ENCODE measurements at regions not wholly inside any gene's neighbourhood (a gene's known extent, or its start where the extent isn't known, plus 50 kb on each side); places are given as distances from the start of the nearest gene placed in this dataset.
"Not testable (repeated sequence)": the region's sequence is repeated elsewhere in the genome, so short reads cannot be mapped to it uniquely, and the experiment has no call there.

DNA sequence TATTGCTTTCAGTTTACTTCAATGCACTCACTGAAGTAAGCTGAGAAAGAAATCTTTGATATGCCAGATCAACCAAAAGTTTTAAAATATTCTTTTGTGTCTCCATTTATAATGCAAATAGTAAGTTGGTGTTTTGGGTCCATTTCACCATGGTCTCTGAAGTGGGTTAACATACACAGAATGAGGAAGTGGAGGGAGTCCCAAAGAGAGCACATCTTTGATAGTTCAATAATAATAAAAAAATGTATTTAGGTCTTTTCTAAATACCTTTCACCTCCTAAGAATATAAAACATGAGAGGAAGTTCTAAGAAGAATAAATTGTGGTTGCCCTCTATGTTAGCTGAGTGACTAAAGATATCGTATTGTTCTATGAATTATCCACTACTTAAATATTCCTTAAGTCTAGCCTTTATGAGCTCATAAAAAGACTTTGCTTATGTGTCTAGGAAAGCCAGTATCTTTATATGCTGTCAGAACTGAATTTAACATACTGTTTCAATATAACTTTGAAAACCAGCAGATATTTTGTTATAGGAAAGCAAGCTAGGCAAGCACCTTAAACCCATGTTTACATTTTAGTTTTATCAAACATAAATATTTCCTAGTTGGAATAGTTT, 148.7 kb upstream of the ZEB2 start:
- DNase-seq (ENCODE audit: low spot score): no peak

DNA sequence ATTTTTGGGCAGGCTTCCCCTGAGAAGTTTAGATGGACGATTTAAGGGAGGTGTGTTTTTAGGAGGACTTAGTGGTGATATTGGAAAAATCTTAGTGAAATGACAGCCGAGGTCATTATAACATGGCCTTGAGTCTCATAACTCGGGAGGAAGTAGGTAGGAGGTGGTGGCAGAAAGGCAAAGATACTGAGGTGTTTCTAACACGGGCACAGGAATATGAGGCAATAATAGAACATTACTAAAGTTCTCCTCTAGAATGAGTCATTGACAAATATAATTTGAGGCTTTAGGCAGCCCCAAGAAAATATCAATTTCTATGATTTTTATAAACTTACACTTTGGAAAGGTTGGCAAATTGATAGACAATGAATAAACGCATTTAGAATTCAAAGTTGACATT, 146.1 kb upstream of the ZEB2 start:
- DNase-seq (ENCODE audit: low spot score): no peak

DNA sequence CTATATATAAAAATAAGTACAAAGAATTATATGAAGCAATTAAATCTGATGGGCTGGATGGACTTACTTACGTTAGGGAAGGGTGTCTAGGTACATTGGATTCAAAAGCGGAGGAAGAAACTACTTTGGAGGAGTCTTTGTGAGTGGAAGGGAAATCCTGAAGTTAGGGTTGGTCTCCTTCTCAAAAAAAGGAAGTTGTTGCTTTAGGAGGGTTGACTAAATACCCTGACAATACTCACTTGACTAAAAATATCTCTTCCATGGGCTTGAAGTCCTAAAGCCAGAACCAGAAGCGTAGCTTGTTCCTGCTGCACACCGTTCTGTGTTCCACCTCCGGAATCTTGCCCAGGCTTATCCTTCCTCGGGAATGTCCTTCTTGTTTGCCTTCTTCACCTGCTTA, 143.3 kb upstream of the ZEB2 start:
- DNase-seq (ENCODE audit: low spot score): no peak

DNA sequence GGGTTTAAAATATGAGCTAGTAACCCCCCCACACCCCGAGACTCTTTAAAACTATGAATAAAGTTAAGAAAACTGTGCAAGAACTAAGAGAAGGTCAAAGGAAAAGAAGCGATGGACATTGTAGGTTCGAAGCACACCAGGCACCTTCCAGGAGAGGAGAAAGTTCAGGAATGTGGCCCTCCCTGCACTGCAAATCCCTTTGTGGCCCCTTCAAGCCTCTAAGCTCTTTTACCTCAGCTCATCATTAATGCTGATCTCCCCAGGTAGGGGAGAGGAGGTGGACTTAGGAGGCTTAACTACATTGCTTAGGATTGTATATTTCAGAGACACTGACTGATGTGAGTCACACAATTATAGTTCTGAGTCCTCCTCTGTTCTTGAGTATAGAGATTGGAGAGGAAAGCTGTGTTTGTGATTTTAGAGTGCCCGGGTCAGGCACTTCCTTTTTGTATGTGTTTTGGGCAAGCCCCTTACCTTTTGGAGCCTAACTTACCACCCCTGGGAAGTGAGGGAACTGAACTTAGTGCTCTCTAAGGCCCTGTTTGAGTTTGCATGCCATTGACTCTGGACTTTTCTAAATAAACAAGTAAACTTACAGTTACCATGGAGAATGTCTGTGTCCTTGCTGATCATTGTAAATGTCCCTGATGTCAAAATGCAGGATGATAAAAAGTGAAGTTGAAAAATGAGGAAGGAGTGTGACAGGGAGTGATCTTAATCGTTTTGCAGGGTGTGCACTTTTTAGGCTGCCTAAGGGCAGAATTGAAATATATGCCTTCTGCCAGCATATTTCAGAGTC, 140.8 kb upstream of the ZEB2 start:
- no peak for DNase-seq (ENCODE audit: low spot score)

DNA sequence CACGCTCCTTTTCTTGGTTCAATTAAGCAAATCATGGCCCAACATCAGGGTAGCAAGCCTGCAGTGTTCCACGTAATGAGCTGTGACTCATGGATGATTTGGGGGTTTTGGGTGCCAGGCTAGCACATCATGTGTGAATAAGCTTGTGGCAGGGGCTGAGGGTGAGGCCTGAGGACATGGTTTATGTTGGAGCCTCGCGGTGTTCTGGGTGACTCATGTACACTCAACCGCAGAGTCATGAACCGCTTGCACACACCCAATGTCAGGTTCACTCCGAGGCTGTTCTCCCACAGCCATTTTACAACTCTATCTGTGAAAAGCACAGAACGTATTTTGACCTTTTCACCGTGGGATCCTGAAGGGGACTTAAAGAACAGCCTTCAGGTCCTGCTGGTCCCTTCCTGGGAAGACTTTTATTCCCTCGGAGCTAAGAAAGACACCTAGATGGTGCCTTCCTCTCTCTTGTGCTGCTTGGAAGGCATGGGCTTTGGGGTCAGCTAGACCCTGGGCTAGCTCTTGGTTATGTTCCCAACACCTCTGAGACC, 139.9 kb upstream of the ZEB2 start:
- DNase-seq (ENCODE audit: low spot score): peak; percentile 57

DNA sequence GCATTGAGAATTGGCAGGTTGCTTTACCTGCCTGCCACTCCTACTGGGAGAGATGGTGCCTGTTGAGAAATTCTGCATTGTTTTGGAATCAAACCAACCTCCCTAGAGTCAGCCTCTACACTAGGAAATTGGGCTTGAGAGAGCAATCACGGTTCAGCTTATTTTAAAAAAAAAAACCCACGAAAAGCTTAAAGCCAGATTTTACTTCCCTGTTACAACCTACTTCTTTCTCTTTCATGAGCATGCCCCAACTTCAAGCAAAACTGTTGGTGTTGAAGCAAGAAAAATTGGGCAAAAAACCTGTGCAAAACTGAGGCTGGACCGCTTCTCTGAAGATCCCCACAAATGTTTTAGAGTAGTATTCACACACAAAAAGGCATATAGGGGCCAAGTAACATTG, 134.6 kb upstream of the ZEB2 start:
- no peak for DNase-seq (ENCODE audit: low spot score)

DNA sequence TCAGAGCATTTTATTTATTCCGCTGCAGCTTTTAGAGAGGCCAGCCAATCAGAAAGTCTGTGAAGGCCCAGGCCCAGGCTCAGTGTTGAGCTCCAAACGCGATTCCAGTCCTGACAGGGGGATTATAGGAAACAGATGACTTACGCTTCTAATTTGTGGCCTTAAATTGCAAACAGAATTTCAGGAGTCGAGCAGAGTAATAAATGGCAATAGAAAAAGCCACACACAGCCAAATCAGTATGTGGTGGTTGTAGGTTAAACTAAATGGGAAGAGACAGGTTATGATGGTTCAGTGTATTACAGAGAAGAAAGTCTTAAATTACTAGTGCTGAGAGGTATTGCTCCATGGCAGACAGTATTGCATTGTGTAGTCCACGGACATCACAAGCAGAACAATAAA, 131.0 kb upstream of the ZEB2 start:
- DNase-seq (ENCODE audit: low spot score): peak; percentile 36

DNA sequence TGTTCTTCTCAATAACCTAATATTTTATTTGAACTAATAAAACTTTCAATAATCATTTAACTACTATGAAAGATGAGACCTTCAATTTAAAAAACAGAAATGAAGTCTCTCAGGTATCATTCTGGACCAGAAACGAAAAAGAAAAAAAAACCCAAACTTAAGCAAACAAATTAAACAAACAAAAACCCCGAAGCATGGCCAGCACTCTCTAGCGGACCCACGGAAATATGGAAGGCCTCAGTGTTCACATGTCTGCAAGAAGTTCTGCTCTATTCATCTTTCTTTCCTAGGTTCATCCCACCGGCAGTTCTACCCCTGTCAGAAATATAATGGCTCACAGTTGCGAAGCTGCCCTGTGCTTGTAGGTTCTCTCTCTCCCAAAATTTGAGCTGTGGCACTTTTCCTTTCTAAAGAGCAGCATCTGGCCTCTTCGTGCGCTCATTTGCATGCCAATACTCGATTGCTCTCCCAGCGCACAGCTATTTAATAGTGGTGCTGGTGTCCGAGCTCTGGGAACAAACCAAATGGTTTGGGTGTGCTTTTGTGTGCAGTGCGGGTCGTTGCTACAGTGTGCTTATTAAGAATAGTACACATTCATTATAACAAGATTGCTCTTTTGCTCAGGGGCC, 129.0 kb upstream of the ZEB2 start:
- DNase-seq (ENCODE audit: low spot score): no peak

DNA sequence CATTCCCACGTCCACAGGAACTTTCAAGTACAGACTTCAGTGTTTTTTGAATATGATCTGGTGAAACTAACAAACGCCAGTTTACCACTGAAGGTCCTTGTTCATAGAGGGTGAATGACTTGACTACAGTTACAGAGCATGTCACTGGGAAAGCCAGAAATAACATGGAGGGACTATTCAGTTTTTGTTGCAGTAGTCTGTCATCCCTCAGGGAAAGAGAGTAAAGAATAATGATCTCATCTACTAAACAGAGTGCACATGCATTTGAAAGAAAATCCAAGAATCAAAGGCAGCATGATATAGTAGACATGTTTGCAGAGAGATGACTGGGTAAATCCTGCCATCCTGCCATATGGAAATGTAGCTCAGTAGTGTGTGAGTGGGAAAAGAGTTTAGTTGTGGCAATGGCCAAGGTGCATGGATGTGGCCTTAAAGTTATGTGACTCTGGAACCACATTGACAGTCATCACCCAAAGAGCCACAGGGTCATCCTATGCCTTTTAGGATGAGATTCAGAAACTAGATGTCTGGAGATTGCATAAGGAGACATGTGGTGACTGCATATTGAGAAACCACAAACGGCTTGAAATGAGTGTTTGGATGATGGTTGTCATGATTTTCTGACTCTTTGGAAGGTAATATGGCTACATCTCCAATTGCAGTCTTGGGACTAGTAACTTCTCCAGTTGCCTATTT, 125.3 kb upstream of the ZEB2 start:
- DNase-seq (ENCODE audit: low spot score): peak; percentile 27

DNA sequence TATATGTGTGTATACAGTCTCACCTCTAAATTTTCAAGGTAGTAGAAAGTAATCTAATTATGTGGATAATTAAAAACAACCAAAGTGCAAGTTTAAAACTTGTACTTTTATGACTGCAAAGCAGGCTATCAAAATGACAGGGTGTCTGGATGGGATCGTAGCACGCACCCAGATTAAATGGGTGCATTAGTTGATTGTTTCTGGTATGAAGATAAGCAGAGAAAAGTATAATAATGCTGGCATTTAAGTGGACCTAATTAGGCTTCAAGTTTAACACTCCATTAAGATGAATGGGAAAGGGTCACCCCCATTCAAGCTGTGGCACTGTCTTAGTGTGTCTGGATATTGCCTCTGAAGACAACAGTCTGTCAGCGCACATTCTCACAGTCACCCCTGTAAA, 124.6 kb upstream of the ZEB2 start:
- DNase-seq (ENCODE audit: low spot score): no peak

DNA sequence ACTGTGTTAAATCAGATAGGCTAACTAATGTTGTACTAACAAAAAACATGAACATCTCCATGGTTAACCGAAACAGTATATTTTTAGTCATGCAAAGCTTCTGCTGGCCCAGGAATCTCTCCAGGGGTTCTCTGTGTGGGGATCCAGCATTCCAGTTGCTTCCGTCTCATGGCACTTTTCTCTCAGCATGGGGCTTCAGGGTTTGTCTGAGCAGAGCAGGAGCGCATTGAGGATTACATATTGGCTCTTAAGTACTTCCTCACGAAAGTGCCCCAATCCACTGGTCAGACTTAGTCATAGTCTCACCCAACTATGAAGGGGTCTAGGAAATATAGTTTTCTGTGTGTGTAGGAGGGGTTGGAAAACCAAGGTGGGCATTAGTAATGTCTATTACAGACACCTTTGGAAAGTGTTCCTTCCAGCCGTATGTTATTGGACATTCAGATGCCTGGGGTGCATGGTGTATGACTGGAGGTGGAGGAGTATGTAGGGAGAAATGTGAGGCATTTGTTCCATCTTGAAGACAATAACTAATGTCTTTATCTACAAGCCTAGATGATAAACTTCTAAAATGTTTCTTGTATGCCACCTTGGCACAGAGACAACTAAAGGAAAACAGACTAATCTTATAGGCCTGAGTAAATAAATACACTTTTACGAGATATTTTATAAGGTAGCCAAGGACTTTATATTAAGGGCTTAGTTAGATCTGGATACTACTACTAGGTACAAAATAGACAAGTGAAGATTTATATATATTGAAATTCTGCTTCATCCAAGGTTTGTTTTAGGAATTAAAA, 123.8 kb upstream of the ZEB2 start:
- DNase-seq (ENCODE audit: low spot score): no peak

DNA sequence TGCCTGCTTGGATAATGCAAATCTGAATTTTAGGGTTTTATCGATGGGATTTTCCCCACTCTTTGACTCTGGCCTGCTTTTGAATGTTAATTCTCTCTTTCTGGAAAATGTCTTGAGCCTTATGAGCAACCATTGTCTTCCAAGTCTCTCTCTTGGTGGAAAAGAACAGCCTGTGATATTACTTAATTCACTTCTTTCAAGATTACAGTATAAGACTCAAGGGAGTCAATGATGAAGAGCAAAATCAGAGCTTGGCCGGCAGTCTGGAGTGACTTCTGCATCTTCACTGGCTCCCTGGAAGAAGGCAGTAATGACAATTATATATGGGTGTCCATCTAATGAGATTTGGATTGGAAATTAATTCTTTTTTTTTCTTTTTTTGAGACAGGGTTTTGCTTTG, 122.9 kb upstream of the ZEB2 start:
- no peak for DNase-seq (ENCODE audit: low spot score)

DNA sequence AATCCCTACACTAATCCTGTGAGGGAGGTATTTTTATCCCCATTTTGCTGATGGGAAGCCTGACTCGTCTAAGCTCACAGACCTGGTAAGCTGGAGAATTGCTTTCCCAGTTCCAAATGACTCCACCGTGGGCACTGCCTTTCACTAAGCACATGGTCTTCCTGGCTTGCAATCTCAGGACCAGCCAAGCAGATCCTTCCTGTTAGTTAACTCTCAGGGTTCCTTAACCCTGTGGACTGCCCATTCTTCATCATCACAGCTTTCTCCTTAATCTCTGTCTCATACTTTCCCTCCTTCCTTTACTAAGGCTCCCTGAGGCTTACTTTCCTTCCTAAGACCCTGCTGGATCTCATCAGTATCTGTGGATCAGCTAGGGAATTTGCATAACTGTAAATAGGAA, 122.2 kb upstream of the ZEB2 start:
- no peak for DNase-seq (ENCODE audit: low spot score)

DNA sequence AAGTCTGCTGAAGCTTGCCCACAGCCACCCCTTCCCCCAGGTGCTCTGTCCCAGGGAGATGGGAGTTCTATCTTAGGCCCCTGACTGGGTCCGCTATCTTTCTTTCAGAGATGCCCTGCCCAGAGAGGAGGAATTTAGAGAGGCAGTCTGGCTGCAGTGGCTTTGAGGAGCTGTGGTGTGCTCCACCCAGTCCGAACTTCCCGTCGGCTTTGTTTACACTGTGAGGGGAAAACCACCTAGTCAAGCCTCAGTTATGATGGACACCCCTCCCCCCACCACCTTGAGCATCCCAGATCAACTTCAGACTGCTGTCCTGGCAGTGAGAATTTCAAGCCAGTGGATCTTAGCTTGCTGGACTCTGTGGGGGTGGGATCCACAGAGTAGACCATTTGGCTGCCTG, 118.3 kb upstream of the ZEB2 start:
- DNase-seq (ENCODE audit: low spot score): not testable (repeated sequence)

DNA sequence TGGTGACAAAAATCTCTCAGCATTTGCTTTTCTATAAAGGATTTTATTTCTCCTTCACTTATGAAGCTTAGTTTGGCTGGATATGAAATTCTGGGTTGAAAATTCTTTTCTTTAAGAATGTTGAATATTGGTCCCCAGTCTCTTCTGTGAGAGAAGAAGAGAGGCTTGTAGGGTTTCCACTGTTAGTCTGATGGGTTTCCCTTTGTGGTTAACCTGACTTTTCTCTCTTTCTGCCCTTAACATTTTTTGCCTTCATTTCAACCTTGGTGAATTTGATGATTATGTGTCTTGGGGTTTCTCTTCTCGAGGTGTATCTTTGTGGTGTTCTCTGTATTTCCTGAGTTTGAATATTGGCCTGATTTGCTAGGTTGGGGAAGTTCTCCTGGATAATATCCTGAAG, 116.9 kb upstream of the ZEB2 start:
- DNase-seq (ENCODE audit: low spot score): not testable (repeated sequence)

DNA sequence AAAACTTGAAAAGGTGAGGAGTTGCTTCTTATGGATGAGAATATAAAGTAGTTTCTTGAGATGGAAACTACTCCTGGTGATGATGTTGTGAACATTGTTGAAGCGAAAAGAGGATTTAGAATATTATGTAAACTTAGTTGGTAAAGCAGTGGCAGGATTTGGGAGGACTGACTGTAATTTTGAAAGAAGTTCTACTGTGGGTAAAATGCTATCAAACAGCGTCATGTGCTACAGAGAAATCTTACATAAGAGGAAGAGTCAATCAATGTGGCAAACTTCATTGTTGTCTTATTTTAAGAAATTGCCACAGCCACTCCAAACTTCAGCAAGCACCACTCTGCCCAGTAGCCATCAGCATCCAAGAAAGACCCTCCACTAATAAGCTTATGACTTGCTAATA, 112.9 kb upstream of the ZEB2 start:
- DNase-seq (ENCODE audit: low spot score): no peak

DNA sequence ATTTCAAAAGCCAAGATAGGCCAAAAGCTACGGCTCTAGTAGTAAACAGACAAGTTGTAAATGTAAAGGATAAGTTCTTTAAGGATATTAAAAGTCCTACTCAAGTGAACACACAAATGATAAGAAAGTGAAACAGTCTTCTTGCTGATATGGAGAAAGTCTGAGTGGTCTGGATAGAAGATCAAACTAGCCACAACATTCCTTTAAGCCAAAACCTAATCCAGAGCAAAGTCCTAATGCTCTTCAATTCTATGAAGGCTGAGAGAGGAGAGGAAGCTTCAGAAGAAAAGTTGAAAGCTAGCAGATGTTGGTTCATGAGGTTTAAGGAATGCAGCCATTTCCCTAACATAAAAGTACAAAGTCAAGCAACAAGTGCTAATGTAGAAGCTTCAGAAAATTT, 111.7 kb upstream of the ZEB2 start:
- DNase-seq (ENCODE audit: low spot score): no peak

DNA sequence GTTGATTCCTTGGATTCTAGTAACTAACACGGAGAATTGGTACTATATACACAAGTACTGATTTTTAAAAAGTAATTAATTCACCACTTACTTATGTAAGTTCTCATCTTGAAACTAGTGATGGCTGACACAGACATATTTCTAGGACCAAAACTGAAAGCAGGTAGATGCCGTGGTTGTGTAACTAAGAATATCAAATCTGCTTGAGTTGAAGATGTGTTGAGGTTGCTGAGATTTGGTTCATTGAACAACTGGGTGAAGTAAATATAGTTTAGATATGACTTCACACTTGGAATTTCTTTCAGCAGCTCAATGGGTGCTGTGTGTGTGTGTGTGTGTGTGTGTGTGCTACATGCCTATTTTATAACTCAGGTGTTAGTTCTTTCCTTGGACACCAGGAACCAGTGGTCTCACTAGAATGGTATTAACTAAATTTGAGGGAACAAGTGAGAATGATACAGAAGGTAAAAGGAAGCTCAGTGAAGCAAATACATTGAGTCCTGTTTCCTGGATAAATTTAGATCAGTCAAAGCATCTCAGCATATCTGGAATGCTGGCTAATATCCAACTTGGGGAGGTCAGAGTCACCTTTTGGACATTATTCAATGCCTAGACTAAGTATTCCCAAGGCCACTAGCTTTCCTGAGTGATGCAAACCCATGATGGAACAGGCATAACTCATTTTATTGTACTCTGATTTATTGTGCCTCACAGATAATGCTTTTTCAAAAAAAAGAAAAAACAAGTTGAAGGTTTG, 110.7 kb upstream of the ZEB2 start:
- DNase-seq (ENCODE audit: low spot score): no peak

DNA sequence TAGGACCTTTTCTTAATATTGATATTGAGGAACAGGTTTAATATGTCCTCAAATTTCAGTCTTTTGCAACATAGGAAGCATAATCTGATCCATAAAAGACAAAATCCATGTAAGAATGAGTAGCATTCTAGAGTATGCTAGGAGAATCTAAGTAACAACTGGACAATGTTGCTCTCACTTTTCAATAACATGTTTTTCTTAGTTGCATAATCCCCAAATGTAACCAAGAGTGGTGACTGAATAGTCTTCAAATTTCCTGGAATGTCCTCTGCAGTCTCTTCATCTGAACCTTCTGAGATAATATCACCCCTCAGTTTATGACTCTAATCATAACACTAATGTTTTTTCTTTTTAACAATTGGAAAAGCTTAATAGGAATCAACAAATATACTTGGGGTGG, 110.0 kb upstream of the ZEB2 start:
- no peak for DNase-seq (ENCODE audit: low spot score)

DNA sequence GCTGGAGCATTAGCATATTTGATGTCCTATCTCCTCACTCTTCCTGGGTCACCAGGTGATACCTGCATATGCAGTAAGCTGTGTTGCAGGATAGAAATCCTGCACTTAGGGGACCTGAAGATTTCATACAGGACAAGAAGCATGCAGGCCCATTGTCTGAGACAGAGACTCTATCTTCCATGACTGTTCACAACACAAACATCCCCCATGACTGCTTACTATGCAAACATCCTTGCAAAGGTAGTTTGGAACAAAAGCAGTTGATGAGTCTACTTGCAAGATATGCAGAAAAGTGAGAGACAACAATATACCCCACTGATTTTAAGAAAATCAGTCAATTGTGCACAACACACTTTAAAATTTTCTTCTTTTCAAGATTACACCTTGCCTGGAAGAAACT, 108.6 kb upstream of the ZEB2 start:
- no peak for DNase-seq (ENCODE audit: low spot score)

DNA sequence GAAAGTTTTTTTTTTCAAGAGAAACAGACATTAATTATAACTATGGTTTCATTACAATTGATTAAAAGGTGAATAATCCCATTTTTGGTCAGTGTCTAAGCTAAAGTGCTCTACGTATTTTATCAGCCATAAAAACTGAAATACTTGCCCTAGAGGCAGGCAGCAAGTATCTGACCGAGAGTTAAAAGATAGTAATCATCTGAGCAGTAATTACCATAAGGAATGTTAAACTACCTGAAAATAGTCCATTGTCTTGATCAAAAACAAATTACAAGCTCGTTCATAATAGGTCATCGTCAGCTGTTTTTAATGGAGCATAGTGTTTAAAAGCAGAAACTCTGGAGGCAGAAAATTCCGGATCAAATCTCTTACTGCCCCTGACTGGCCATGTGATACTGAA, 105.7 kb upstream of the ZEB2 start:
- no peak for DNase-seq (ENCODE audit: low spot score)
